H1 (cell line): ENCODE measurements at regions not wholly inside any gene's neighbourhood (a gene's known extent, or its start where the extent isn't known, plus 50 kb on each side); places are given as distances from the start of the nearest gene placed in this dataset.

Experiments
- CTCF ChIA-PET: fragments of 300-600 bp; sonication (Branson Sonifier 250); formaldehyde crosslinking; loops from one replicate; lab custom pipeline; 2021; ENCODE audit not compliant: partially characterized antibody; lab: Charles Lee
- POLR2A ChIA-PET: fragments of 300-600 bp; sonication (Branson Sonifier 250); formaldehyde crosslinking; loops from one replicate; lab custom pipeline; 2021; ENCODE audit warnings: inconsistent platforms; ENCODE audit not compliant: partially characterized antibody; lab: Charles Lee
- DNase-seq, 2 experiments: peaks; one replicate each; pipeline versions ENCODE4 v3.0.0 to v3.0.0-alpha.2; 2010 to 2022; ENCODE audit warnings: low spot score in 2 of 2, low read depth in 1 of 2, mixed read lengths in 1 of 2
- FAIRE-seq: peaks from 2 replicates; lab custom pipeline; 2011; peaks lifted over from hg19 to GRCh38; lab: Jason Lieb, UNC
- H2AFZ ChIP-seq: 2 replicates; pipeline ENCODE4 v1.8.1; 2012; ENCODE audit warnings: low read length, inconsistent platforms
- H2AK5ac ChIP-seq: 2 replicates; pipeline ENCODE4 v1.6.1; 2013; ENCODE audit warnings: low read depth, low read length
- H2BK120ac ChIP-seq: replicated peaks from 2 replicates; pipeline ENCODE3; 2013; ENCODE audit warnings: low read depth, low read length, inconsistent platforms
- H2BK12ac ChIP-seq: 2 replicates; pipeline ENCODE4 v1.6.1; 2013; ENCODE audit warnings: low read depth, low read length
- H2BK15ac ChIP-seq: 2 replicates; pipeline ENCODE4 v1.6.1; 2013; ENCODE audit warnings: low read length
- H2BK20ac ChIP-seq: 2 replicates; pipeline ENCODE4 v1.6.1; 2013; ENCODE audit warnings: low read length
- H2BK5ac ChIP-seq: 2 replicates; pipeline ENCODE4 v1.6.1; 2013; ENCODE audit warnings: low read depth, low read length
- H3K14ac ChIP-seq: 2 replicates; pipeline ENCODE4 v1.6.1; 2013; ENCODE audit warnings: inconsistent platforms; ENCODE audit not compliant: insufficient read length
- H3K18ac ChIP-seq: 2 replicates; pipeline ENCODE4 v1.6.1; 2013; ENCODE audit warnings: low read length; ENCODE audit errors: extremely low read depth
- H3K23ac ChIP-seq: 2 replicates; pipeline ENCODE4 v1.6.1; 2013; ENCODE audit warnings: inconsistent platforms; ENCODE audit not compliant: insufficient read length
- H3K23me2 ChIP-seq: 2 replicates; pipeline ENCODE4 v1.6.1; 2013; ENCODE audit warnings: low read depth, low read length
- H3K27ac ChIP-seq: 2 replicates; pipeline ENCODE4 v1.6.1; 2011; ENCODE audit warnings: low read depth, low read length, inconsistent platforms
- H3K27me3 ChIP-seq, 4 experiments: replicated peaks in 1 of 4; 1 replicate in 1 of 4; 2 replicates in 3 of 4; pipeline versions ENCODE4 v1.6.1 to v1.8.1; 2011 to 2013; ENCODE audit warnings: low read length in 3 of 4, mild to moderate bottlenecking in 3 of 4, inconsistent platforms in 2 of 4, mixed read lengths in 2 of 4, moderate library complexity in 1 of 4; ENCODE audit not compliant: control insufficient read depth in 3 of 4, insufficient read depth in 3 of 4; ENCODE audit errors: extremely low read depth in 1 of 4
- H3K36me3 ChIP-seq, 4 experiments: 2 replicates each; pipeline versions ENCODE4 v1.6.1 to v1.8.1; 2011 to 2013; ENCODE audit warnings: mild to moderate bottlenecking in 4 of 4, low read length in 3 of 4, moderate library complexity in 2 of 4, control low read depth in 1 of 4, inconsistent platforms in 1 of 4; ENCODE audit not compliant: insufficient read depth in 4 of 4, control insufficient read depth in 2 of 4
- H3K4ac ChIP-seq: replicated peaks from 2 replicates; pipeline ENCODE3; 2013; ENCODE audit warnings: low read length, low read depth, mixed read lengths, inconsistent platforms; ENCODE audit not compliant: insufficient read length
- H3K4me1 ChIP-seq, 4 experiments: replicated peaks in 1 of 4; 1 replicate in 1 of 4; 2 replicates in 3 of 4; pipeline versions ENCODE4 v1.6.1 to v1.8.1; 2011 to 2013; ENCODE audit warnings: low read length in 3 of 4, inconsistent platforms in 2 of 4, mixed read lengths in 1 of 4; ENCODE audit not compliant: insufficient read depth in 4 of 4, control insufficient read depth in 3 of 4
- H3K4me2 ChIP-seq, 2 experiments: 2 replicates each; pipeline versions ENCODE4 v1.6.1 to v1.8.1; 2011 to 2013; ENCODE audit warnings: low read depth in 2 of 2, low read length in 2 of 2, control low read depth in 1 of 2, inconsistent platforms in 1 of 2, mild to moderate bottlenecking in 1 of 2; ENCODE audit not compliant: insufficient read depth in 1 of 2
- H3K4me3 ChIP-seq, 4 experiments: fragments of 200-600, 300-600 bp in 1 of 4; sonication (generic), shearing (Covaris generic), sonication (Bioruptor Twin) in 1 of 4; 2 replicates each; pipeline versions ENCODE4 v1.5.1 to v1.8.1; 2011 to 2016; ENCODE audit warnings: low read length in 4 of 4, low read depth in 3 of 4, control low read depth in 2 of 4, inconsistent platforms in 2 of 4, mild to moderate bottlenecking in 2 of 4, mixed read lengths in 1 of 4, moderate library complexity in 1 of 4; ENCODE audit not compliant: insufficient read depth in 2 of 4; ENCODE audit errors: extremely low read depth in 1 of 4
- H3K56ac ChIP-seq: replicated peaks from 2 replicates; pipeline ENCODE3; 2013; ENCODE audit warnings: low read depth, mild to moderate bottlenecking, mixed read lengths, low read length, inconsistent platforms; ENCODE audit not compliant: insufficient read length
- H3K79me1 ChIP-seq: 2 replicates; pipeline ENCODE4 v1.6.1; 2013; ENCODE audit warnings: low read depth, low read length, control low read depth
- H3K79me2 ChIP-seq, 2 experiments: 2 replicates each; pipeline versions ENCODE4 v1.6.1 to v1.8.1; 2012 to 2013; ENCODE audit warnings: low read length in 2 of 2, mild to moderate bottlenecking in 2 of 2, inconsistent platforms in 1 of 2; ENCODE audit not compliant: insufficient read depth in 2 of 2, control insufficient read depth in 1 of 2
- H3K9ac ChIP-seq, 4 experiments: replicated peaks in 1 of 4; 1 replicate in 1 of 4; 2 replicates in 3 of 4; pipeline versions ENCODE4 v1.6.1 to v1.8.1; 2011 to 2013; ENCODE audit warnings: low read depth in 3 of 4, low read length in 3 of 4, control low read depth in 2 of 4, mild to moderate bottlenecking in 2 of 4, moderate library complexity in 2 of 4, inconsistent platforms in 1 of 4; ENCODE audit errors: extremely low read depth in 1 of 4
- H3K9me3 ChIP-seq, 2 experiments: 2 replicates each; pipeline versions ENCODE4 v1.6.1 to v1.8.1; 2012 to 2013; ENCODE audit warnings: mild to moderate bottlenecking in 2 of 2, moderate library complexity in 2 of 2, control low read depth in 1 of 2, inconsistent platforms in 1 of 2, low read depth in 1 of 2, low read length in 1 of 2, mixed read lengths in 1 of 2; ENCODE audit not compliant: insufficient read depth in 2 of 2
- H4K20me1 ChIP-seq, 2 experiments: replicated peaks in 1 of 2; 2 replicates each; pipeline versions ENCODE3 to v1.8.1; 2011 to 2013; ENCODE audit warnings: inconsistent platforms in 2 of 2, low read length in 2 of 2, mild to moderate bottlenecking in 1 of 2; ENCODE audit not compliant: insufficient read depth in 2 of 2, control insufficient read depth in 1 of 2
- H4K5ac ChIP-seq: 2 replicates; pipeline ENCODE4 v1.6.1; 2013; ENCODE audit warnings: low read length, low read depth, mixed read lengths, inconsistent platforms; ENCODE audit not compliant: insufficient read length
- H4K8ac ChIP-seq: 2 replicates; pipeline ENCODE4 v1.8.0; 2013; ENCODE audit warnings: mild to moderate bottlenecking, moderate library complexity, low read length, inconsistent platforms; ENCODE audit not compliant: insufficient read depth; ENCODE audit errors: extremely low read depth
- H4K91ac ChIP-seq: replicated peaks from 2 replicates; pipeline ENCODE3; 2013; ENCODE audit warnings: low read length, mixed read lengths, inconsistent platforms; ENCODE audit not compliant: insufficient read length
- BACH1 ChIP-seq: IDR thresholded peaks from 2 replicates; pipeline ENCODE4 v1.6.1; 2012; ENCODE audit warnings: low read length, improper control_type of control experiment
- CBX8 ChIP-seq: fragments of 300-800, 300-1000 bp; sonication (generic); IDR thresholded peaks from 2 replicates; pipeline ENCODE4 v1.7.1; 2016; ENCODE audit warnings: low read depth, low read length, borderline replicate concordance
- EGR1 ChIP-seq: IDR thresholded peaks from 2 replicates; pipeline ENCODE4 v1.6.1; 2011; ENCODE audit warnings: low read depth, low read length, borderline replicate concordance
- JUN ChIP-seq: IDR thresholded peaks from 2 replicates; pipeline ENCODE4 v1.6.1; 2011; ENCODE audit warnings: low read depth, mild to moderate bottlenecking, improper control_type of control experiment, low read length
- NANOG ChIP-seq: IDR thresholded peaks from 2 replicates; pipeline ENCODE4 v1.6.1; 2011; ENCODE audit warnings: low read length, low read depth, mild to moderate bottlenecking, inconsistent platforms; ENCODE audit not compliant: insufficient read depth, poor library complexity, severe bottlenecking
- NRF1 ChIP-seq: IDR thresholded peaks from 2 replicates; pipeline ENCODE4 v1.6.1; 2011; ENCODE audit warnings: mild to moderate bottlenecking, low read depth, low read length, improper control_type of control experiment
- PHF8 ChIP-seq: fragments of 200-600 bp; sonication (generic); conservative IDR thresholded peaks from 2 replicates; pipeline ENCODE4 v1.7.1; 2012; ENCODE audit warnings: low read depth, mild to moderate bottlenecking, inconsistent platforms, low read length, moderate library complexity
- POLR2AphosphoS5 ChIP-seq: IDR thresholded peaks from 2 replicates; pipeline ENCODE4 v1.6.1; 2011; ENCODE audit warnings: low read depth, low read length
- RAD21 ChIP-seq, 2 experiments: IDR thresholded peaks in 1 of 2; conservative IDR thresholded peaks in 1 of 2; 2 replicates each; pipeline ENCODE4 v1.6.1; 2011; ENCODE audit warnings: low read depth in 2 of 2, low read length in 2 of 2, improper control_type of control experiment in 1 of 2, inconsistent platforms in 1 of 2, mild to moderate bottlenecking in 1 of 2, moderate library complexity in 1 of 2
- SUZ12 ChIP-seq: fragments of 200-600 bp; sonication (generic); IDR thresholded peaks from 2 replicates; pipeline ENCODE4 v1.6.1; 2012; ENCODE audit warnings: mild to moderate bottlenecking, inconsistent platforms, low read length, moderate library complexity, mixed read lengths
- WGBS, 2 experiments: shearing (Covaris generic) in 1 of 2; methylation state at CpG; one replicate each; pipeline versions ENCODE4 v1.1.6 to v1.1.7; 2013 to 2015; ENCODE audit warnings: low lambda C conversion rate in 2 of 2, mixed read lengths in 2 of 2, inconsistent platforms in 1 of 2, low coverage in 1 of 2, missing lambda C conversion rate in 1 of 2; ENCODE audit not compliant: insufficient replicate concordance in 2 of 2, insufficient coverage in 1 of 2, insufficient read length in 1 of 2; ENCODE audit errors: extremely low coverage in 1 of 2, missing lambda C conversion rate in 1 of 2; 5-methylcytosine and 5-hydroxymethylcytosine counted together
- TF ChIP-seq, protein P1 (sequence below): IDR thresholded peaks from 2 replicates; pipeline ENCODE4 v1.6.1; 2012; ENCODE audit warnings: low read length, inconsistent platforms
- TF ChIP-seq, protein P2 (sequence below): IDR thresholded peaks from 2 replicates; pipeline ENCODE4 v1.6.1; 2011; ENCODE audit warnings: low read length, improper control_type of control experiment

DNA sequence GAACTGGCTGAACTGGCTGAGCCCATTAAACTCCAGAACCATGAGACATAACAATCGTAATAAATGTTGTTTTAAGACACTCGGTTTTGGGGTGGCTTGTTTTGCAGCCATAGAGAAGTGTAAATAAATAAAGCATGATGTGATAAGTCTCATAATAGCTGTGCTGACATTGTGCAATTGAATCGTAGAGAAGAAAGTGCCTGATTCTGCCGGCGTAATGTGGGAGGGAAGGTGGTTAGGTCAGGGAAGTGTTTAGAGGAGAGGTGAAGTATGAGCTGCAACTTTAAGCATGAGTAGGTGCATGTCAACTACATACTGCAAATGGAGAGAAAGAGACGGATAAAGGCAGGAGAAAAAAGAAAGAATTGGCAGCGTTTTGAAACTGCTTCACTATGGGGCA, 217.1 kb downstream of the BLID start:
- ChIA-PET CTCF (interaction anchor here (0.6 to 1.8 kb wide), 4 partner anchors 8 to 607 kb away, joined by 3 to 4 read pairs (median 3); no protein-coding TSS in a partner anchor), POLR2A (no interaction called here)
- no peak overlapping the region for H4K5ac ChIP-seq
- H2AFZ ChIP-seq, result no peak overlapping the region
- H3K4me1 ChIP-seq, result no peaks in the 10 kb centered on the region
- H3K9ac ChIP-seq, result no peak overlapping the region
- no peak overlapping the region for H3K18ac ChIP-seq
- H3K9me3 ChIP-seq, result no peaks in the 10 kb centered on the region
- H3K27ac ChIP-seq, result no peak overlapping the region
- H2BK20ac ChIP-seq, result no peak overlapping the region
- H3K79me2 ChIP-seq, result no peaks in the 10 kb centered on the region
- H2BK15ac ChIP-seq, result no peak overlapping the region
- H3K4ac ChIP-seq, result no peak overlapping the region
- no peaks in the 10 kb centered on the region for H4K20me1 ChIP-seq
- FAIRE-seq, result no peak
- no peak for DNase-seq
- H3K79me1 ChIP-seq, result no peaks in the 10 kb centered on the region
- H2BK12ac ChIP-seq, result no peak overlapping the region
- no peaks in the 10 kb centered on the region for H3K27me3 ChIP-seq
- 86% methylated on average over 7 of the region's 7 CpGs; no CpG with 5 or more reads in 1 of the 2 experiments for WGBS, 2 experiments
- no peak overlapping the region for H3K56ac ChIP-seq
- H2AK5ac ChIP-seq, result no peak overlapping the region
- no peak overlapping the region for H2BK120ac ChIP-seq
- H4K8ac ChIP-seq, result no peak overlapping the region
- no peak overlapping the region for H2BK5ac ChIP-seq
- H3K4me2 ChIP-seq, result no peak overlapping the region
- no peak overlapping the region for H3K14ac ChIP-seq
- H4K91ac ChIP-seq, result no peak overlapping the region
- no peak overlapping the region for H3K23ac ChIP-seq
- H3K36me3 ChIP-seq, result no peaks in the 10 kb centered on the region
- no peaks in the 10 kb centered on the region for H3K23me2 ChIP-seq
- no peak overlapping the region for H3K4me3 ChIP-seq
- no peak; the same call in 1 of the 2 replicates for TF ChIP-seq SUZ12
- TF ChIP-seq, protein P1, sequence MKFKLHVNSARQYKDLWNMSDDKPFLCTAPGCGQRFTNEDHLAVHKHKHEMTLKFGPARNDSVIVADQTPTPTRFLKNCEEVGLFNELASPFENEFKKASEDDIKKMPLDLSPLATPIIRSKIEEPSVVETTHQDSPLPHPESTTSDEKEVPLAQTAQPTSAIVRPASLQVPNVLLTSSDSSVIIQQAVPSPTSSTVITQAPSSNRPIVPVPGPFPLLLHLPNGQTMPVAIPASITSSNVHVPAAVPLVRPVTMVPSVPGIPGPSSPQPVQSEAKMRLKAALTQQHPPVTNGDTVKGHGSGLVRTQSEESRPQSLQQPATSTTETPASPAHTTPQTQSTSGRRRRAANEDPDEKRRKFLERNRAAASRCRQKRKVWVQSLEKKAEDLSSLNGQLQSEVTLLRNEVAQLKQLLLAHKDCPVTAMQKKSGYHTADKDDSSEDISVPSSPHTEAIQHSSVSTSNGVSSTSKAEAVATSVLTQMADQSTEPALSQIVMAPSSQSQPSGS, result no peak
- TF ChIP-seq JUN, result no peak
- no peak for TF ChIP-seq NANOG
- TF ChIP-seq, protein P2, sequence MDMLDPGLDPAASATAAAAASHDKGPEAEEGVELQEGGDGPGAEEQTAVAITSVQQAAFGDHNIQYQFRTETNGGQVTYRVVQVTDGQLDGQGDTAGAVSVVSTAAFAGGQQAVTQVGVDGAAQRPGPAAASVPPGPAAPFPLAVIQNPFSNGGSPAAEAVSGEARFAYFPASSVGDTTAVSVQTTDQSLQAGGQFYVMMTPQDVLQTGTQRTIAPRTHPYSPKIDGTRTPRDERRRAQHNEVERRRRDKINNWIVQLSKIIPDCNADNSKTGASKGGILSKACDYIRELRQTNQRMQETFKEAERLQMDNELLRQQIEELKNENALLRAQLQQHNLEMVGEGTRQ, result no peak
- TF ChIP-seq BACH1, result no peak
- no peak for TF ChIP-seq CBX8
- TF ChIP-seq POLR2AphosphoS5, result no peak
- TF ChIP-seq RAD21 (IDR thresholded peaks at IDR 0.05 in 1 of 2, conservative IDR thresholded peaks at IDR 0.05 in 1 of 2; ENCODE audit: low read depth in 2 of 2, low read length in 2 of 2), result no peak
- no peak for TF ChIP-seq PHF8
- no peak for TF ChIP-seq NRF1
- no peak for TF ChIP-seq EGR1
